ENCODE measurements at regions not wholly inside any gene's neighbourhood (a gene's known extent, or its start where the extent isn't known, plus 50 kb on each side); places are given as distances from the start of the nearest gene placed in this dataset.
"Not testable (repeated sequence)": the region's sequence is repeated elsewhere in the genome, so short reads cannot be mapped to it uniquely, and the experiment has no call there.

GRCh38 chr7:68969571-68969970 is 628.7 kb upstream of the AUTS2 start:
- intact Hi-C loops (cut with DNase I): no loop called here
- no peak overlapping the region for H3K4me3 ChIP-seq
- TF ChIP-seq CTCF (IDR thresholded peaks at IDR 0.05) (no peak), POLR2AphosphoS5 (IDR thresholded peaks at IDR 0.05) (no peak), POLR2A (IDR thresholded peaks at IDR 0.05) (no peak)
- H3K4me1 ChIP-seq (replicated peaks): no peaks in the 10 kb centered on the region
- no peak overlapping the region for H3K27ac ChIP-seq
- WGBS: 77% methylated on average over 3 of the region's 3 CpGs
- H3K27me3 ChIP-seq (replicated peaks; ENCODE audit: insufficient read depth): peaks cover 3% of the 10 kb centered on the region
- H3K36me3 ChIP-seq: no peaks in the 10 kb centered on the region
- no peaks in the 10 kb centered on the region for H3K9me3 ChIP-seq
- DNase-seq (ENCODE audit: low spot score): no peak

- H3K27me3 ChIP-seq (replicated peaks; ENCODE audit: insufficient read depth): peaks cover 3% of the 10 kb centered on the region
- TF ChIP-seq POLR2A (IDR thresholded peaks at IDR 0.05) (no peak), CTCF (IDR thresholded peaks at IDR 0.05) (no peak), POLR2AphosphoS5 (IDR thresholded peaks at IDR 0.05) (no peak)
- intact Hi-C loops (cut with DNase I): no loop called here
- WGBS: 58% methylated on average over 6 of the region's 6 CpGs
- H3K9me3 ChIP-seq: no peaks in the 10 kb centered on the region
- no peak for DNase-seq (ENCODE audit: low spot score)
- no peak overlapping the region for H3K4me3 ChIP-seq
- no peaks in the 10 kb centered on the region for H3K4me1 ChIP-seq (replicated peaks)
- no peak overlapping the region for H3K27ac ChIP-seq
- no peaks in the 10 kb centered on the region for H3K36me3 ChIP-seq
Measured at GRCh38 chr7:68971634-68972340, 626.5 kb upstream of the AUTS2 start.

- intact Hi-C loops (cut with DNase I): no loop called here
- H3K27ac ChIP-seq: no peak overlapping the region
- TF ChIP-seq POLR2A (IDR thresholded peaks at IDR 0.05) (no peak), POLR2AphosphoS5 (IDR thresholded peaks at IDR 0.05) (no peak), CTCF (IDR thresholded peaks at IDR 0.05) (no peak)
Measured at GRCh38 chr7:68977385-68978055, 620.8 kb upstream of the AUTS2 start.

GRCh38 chr7:68978710-68979109 is 619.6 kb upstream of the AUTS2 start:
- no peak for DNase-seq (ENCODE audit: low spot score)
- Histone ChIP-seq H3K4me1 (replicated peaks) (no peaks in the 10 kb centered on the region), H3K27me3 (replicated peaks; ENCODE audit: insufficient read depth) (no peaks in the 10 kb centered on the region), H3K36me3 (no peaks in the 10 kb centered on the region), H3K27ac (no peak overlapping the region), H3K9me3 (no peaks in the 10 kb centered on the region), H3K4me3 (no peak overlapping the region)
- intact Hi-C loops (cut with DNase I): no loop called here
- no peak for TF ChIP-seq POLR2AphosphoS5 (IDR thresholded peaks at IDR 0.05)
- no peak for TF ChIP-seq POLR2A (IDR thresholded peaks at IDR 0.05)
- no peak for TF ChIP-seq CTCF (IDR thresholded peaks at IDR 0.05)
- 97% methylated on average over 4 of the region's 4 CpGs for WGBS

More at GRCh38 chr7:68977385-68978055, 620.8 kb upstream of the AUTS2 start:
- H3K4me3 ChIP-seq: no peak overlapping the region
- no peaks in the 10 kb centered on the region for H3K9me3 ChIP-seq
- no peaks in the 10 kb centered on the region for H3K27me3 ChIP-seq (replicated peaks; ENCODE audit: insufficient read depth)
- H3K4me1 ChIP-seq (replicated peaks): no peaks in the 10 kb centered on the region
- DNase-seq (ENCODE audit: low spot score): no peak
- WGBS: 31% methylated on average over 14 of the region's 14 CpGs
- H3K36me3 ChIP-seq: no peaks in the 10 kb centered on the region

- no peak overlapping the region for H3K27ac ChIP-seq
- no peak for DNase-seq (ENCODE audit: low spot score)
- H3K4me1 ChIP-seq (replicated peaks): no peaks in the 10 kb centered on the region
- WGBS: 56% methylated on average over 1 of the region's 1 CpG
- no peaks in the 10 kb centered on the region for H3K27me3 ChIP-seq (replicated peaks; ENCODE audit: insufficient read depth)
- H3K4me3 ChIP-seq: no peak overlapping the region
- TF ChIP-seq CTCF (IDR thresholded peaks at IDR 0.05) (no peak), POLR2A (IDR thresholded peaks at IDR 0.05) (no peak), POLR2AphosphoS5 (IDR thresholded peaks at IDR 0.05) (no peak)
- H3K36me3 ChIP-seq: no peaks in the 10 kb centered on the region
- intact Hi-C loops (cut with DNase I): no loop called here
- H3K9me3 ChIP-seq: no peaks in the 10 kb centered on the region
Measured at GRCh38 chr7:68980011-68980410, 618.3 kb upstream of the AUTS2 start.

- H3K27me3 ChIP-seq (replicated peaks; ENCODE audit: insufficient read depth); H3K27ac ChIP-seq; H3K4me3 ChIP-seq; DNase-seq (ENCODE audit: low spot score); intact Hi-C loops (cut with DNase I); H3K9me3 ChIP-seq; H3K36me3 ChIP-seq; H3K4me1 ChIP-seq (replicated peaks): not testable (repeated sequence)
- WGBS: 53% methylated on average over 2 of the region's 2 CpGs
Measured at GRCh38 chr7:68980432-68980831, 617.8 kb upstream of the AUTS2 start.
